ENCODE measurements at regions not wholly inside any gene's neighbourhood (a gene's known extent, or its start where the extent isn't known, plus 50 kb on each side); places are given as distances from the start of the nearest gene placed in this dataset.
A peak's percentile ranks its signal among the peaks of the same experiment; 100 is the strongest.

DNA sequence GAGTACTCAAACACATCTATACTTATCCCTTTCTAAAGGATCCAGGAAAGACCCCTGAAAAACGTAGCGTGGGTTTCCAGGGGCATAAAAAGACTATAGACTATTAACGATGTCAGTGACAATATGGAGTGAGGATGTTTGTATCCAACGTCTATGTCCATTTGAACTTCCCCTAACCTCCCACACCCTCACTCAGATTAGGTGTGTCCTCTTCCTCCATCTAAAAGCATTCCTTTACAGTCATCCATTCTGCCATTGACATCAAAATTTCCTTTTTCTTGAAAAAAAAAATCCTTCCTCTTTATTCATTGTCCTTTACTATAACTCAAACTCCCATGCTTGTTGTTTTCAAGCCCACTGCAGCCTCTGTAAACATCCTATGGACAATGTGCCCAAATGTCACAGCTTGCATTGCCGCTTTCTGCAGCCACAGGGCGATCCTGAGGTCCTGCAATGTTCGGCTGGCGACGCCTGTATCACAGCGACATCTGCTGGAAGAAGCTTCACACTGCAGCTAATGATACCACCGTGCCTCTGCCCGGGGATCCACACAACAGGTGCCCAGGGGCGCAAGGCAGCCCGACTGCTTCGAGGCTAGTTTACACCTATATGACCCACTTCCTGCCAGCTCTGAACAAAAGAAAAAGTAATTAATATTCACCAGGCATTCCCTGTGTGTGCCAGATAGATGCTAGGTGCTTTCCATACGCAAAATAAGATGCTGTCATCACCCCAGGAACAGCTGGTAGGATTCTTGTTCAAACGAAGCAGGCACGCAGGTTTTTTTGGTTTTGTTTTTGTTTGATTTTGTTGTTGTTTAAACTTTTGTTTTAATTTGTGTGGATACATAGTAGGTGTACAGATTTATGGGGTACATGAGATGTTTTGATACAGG is 267.9 kb upstream of the GHITM start:
- DNase-seq (ENCODE audit: low spot score), result peak; percentile 84

DNA sequence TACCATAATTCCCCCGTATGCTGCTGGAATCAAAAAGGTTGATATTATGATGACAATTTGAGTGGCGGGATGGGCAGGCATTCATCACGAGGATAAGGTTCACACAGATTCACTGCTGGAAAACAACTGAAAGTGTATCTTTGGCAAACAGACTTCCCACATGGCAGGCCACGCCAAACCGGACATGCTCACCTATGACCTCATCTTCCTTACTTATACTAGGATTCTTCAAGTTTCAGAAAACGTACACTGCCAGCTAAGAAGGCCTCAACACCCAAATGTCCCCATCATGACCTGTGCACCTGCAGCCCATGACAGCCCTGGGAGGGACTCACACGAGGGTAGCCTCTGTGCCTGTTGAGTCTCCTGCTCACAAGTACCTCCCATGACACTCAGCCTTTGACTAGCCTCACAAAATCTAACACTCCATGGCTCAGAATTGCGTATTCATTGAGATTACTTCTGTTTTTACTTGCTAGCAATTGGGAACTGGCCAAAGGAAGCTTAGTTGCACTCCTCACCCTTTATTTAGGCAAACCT is 259.0 kb upstream of the GHITM start:
- DNase-seq (ENCODE audit: low spot score), result no peak

DNA sequence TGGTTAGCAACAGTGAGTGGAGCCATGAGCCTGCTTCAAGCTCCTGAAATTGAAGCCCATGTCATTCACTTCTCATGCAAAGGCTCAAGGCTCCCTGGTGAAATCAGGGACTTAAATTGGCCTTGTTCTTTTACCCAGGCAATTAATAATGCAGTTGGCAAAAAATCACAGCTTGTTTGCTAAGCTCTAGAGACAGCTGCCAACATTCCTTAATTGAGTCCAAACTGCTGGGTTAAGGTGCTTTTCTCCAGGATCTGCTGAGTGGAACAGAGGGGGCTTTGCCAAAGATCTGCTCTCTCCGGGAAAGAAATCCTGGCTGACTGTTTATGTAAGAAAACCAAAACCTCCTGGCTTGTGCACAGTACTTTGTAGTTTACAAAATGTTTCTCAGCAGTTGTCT is 257.6 kb upstream of the GHITM start:
- DNase-seq (ENCODE audit: low spot score), result no peak

DNA sequence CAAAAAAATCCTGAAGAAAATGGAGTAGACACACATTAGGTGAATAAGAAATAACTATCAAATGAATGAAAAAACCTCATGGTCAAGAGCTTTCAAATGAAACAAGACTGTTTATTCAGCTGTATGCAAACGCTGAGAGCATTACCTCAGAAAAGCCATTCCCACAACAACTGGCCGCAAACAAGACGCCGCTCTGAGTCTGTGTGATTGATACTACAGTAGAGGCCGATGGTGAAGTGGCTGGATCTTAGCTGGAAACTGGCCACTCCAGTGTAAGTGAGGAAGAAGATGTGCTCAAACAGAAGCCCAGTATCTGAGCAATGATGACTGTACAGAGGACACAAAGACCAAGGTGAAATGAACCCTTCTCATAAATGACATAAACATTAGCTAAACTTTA is 252.4 kb upstream of the GHITM start:
- DNase-seq (ENCODE audit: low spot score), result no peak

DNA sequence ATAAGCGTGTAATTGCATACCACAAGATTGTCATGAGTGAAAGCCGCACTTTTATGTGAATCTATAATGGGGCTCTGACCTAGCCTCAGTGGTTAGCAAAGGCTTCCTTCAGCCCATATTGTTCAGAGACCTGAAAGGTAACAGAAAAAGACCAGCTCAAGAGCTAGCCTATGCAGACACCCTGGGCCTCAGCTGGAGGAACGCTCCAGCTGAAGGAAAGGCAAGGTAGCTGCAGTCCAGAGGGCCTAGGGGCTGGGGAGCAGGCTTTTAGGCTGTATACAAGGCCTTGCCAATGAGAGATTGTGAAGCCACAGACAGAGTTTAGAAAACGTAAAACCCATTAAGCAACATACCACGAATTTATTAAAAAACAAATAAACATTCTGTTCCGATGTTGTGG is 246.6 kb upstream of the GHITM start:
- DNase-seq (ENCODE audit: low spot score), result no peak

DNA sequence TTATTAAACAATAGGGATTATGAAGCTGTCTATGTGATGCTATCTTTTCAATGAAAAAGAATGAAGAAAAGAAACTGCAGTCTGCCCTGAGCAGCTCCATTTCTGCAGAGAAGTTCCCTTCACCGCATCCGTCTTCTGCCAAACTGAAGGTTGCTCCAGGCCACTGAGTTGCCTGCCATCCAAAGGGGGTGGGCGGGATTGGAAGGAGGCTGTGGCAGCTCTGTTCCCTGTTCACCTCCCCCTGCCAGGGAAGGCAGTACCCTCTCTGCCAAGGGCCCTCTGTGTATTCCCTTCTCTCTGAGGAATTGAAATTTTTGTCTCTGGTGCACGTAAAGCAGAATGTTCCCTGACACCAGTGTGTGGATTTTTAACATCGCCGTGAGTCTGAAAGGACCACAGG is 243.1 kb upstream of the GHITM start:
- DNase-seq (ENCODE audit: low spot score), result no peak

GRCh38 chr10:83897626-83898025 is 241.7 kb upstream of the GHITM start:
- no peak for DNase-seq (ENCODE audit: low spot score)

DNA sequence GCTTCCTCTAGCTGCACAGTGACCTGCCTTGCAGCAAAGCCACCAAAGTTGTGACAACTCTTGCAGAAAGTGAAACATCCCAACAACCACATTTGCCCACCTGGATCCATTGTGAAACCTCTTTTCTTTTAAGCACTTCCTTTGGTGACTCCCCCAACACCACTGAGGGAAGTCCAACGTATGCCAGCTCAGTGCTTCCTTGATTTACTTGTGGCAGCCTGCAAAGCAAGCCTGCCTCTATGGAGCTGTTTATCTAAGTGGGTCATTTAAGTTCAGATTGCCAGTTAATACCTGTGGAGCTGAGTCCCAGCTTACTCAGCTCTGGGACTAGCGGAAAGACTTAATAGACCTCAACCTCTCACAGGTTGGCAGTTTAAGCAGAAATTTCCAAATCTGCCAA is 230.8 kb upstream of the GHITM start:
- DNase-seq (ENCODE audit: low spot score), result no peak

DNA sequence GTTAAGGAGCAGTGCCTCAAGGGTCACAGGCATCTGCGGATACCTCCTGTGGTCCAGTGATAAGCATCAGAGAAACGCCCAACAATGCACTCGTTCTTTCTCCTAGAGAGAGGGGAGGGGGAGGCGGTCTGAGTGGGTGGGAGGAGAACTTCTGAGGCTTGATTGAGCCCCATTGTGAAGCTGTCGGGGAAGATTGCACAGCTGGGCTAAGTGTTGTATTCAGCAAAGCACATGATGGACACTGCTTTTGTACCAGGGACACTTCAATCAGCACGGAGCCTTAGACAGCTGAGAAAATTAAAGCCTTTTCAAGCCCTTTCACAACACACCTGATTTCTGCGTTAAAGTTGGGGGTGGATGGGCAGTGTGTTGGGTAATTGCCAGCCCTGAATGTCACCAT is 230.3 kb upstream of the GHITM start:
- peak; percentile 76 for DNase-seq (ENCODE audit: low spot score)

- DNase-seq (ENCODE audit: low spot score), result no peak
Observed at GRCh38 chr10:83915801-83916200, 223.5 kb upstream of the GHITM start.

DNA sequence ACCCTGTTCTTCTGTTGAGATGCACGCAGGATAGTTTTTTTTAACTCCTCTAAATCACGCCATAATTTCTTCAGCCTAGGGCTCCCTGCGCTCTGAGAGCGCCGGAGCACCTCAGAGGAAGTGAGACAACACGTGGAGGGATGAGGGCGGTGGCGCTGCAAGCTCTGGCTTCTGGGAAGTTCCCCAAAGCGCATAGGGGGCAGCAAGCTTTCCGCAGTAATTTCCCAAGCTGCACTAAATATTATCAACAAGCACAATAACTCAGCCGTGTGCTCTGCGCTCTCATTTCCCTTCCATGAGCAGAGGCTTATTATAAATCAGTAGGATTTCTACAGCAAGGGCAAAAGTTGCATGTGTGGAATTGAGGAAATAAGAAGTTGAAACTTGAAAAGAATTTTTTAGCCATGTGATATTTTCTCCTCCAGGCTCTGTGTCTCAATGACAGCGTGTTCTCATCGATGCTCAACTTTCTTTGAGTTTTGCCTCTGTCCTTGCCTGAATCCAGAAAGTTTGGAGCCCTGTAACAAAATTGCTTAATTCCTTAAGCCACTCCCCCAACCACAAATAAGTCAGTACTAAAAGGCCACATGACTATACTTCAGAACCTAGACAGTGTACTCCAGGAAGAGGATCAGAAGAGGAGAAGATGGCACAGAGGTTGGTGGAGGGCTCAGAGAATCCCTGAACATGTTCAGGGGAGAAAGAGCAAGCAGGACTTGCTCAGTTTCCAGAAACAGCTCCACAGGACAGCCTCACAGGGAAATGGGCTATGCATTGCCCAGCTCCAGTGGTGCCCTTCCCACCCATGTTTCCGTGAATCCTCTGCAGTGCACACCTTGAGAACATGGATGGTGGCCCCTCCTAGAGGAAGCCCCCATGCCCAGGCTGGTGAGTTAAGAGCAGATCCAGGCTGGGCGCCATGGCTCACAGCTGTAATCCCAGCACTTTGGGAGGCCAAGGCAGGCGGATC is 221.5 kb upstream of the GHITM start:
- no peak for DNase-seq (ENCODE audit: low spot score)

DNA sequence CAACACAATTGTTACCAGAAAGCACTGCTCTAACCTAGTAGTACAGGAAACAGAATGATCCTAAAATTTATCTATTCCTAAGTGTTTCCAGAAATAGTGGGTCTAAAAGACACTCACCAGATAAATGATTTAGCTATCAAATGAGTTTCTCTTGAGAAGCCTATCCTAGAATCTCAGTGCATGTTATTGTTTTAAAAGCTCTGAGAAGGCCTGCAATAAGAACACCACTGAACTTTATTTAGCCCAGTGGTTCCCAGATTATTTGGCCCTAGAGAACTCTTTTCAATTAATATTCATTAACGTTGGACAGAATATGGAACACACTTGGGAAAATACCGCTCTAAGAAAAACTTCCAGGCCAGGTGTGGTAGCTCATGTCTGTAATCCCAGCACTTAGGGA is 220.1 kb upstream of the GHITM start:
- no peak for DNase-seq (ENCODE audit: low spot score)

- no peak for DNase-seq (ENCODE audit: low spot score)
Observed at GRCh38 chr10:83921984-83922860, 217.1 kb upstream of the GHITM start.

DNA sequence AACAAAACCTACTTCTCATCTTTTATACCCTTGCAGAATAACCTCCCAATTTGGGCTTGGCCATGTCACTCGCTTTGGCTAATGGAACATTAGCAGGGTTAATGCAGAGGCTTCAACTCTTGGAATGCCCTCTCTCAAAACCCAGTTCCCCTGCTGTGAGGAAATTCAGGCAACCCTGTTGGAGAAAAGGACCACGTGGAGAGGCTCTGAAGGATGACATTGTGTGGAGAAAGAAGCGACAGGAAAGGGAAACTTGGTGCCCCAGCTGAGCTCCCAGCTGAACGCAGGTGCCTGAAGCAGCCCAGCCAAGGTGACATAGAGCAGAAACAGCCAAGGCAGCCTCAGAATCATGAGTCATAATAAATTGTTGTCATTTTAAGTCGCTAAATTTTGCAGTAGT is 214.2 kb upstream of the GHITM start:
- no peak for DNase-seq (ENCODE audit: low spot score)

DNA sequence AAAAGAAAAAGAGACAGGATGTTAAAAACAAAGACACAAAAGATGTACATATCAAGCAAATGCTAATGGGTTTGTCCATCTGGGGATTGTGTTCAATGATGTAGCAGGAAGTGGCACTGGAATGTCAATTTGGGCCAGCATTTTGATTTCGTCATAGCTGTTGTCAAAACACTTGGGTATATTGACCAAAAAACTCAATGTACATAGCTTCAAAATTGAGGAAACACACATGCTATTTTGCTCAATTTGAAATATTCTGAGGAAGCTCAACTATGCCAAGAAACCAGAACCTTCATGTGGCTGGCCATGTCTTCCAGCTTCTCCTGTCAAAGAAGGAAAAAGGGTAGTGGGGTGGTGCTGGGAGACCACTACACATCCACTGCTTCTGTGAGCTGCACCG is 212.7 kb upstream of the GHITM start:
- DNase-seq (ENCODE audit: low spot score), result no peak

- DNase-seq (ENCODE audit: low spot score), result no peak
Observed at GRCh38 chr10:83927166-83927565, 212.1 kb upstream of the GHITM start.

GRCh38 chr10:83929399-83929798 is 209.9 kb upstream of the GHITM start:
- no peak for DNase-seq (ENCODE audit: low spot score)

DNA sequence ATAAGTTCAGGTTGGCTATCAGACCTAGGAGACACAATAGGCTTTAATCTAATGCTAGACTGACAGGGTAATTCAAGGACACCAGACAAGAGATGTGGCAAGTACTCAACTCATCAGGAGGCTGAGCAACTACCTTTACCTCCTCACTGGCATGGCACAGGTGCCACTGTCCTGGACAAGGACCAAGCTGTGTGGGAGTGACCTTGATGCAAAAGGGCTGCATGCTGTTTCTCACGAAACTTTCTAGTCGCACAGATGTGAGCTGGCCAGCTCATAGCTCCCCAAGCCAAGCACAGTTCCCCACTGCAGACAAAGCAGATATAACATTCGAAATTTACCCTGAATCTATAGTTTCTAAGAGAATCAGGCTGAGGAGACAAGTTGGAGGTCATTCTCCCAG is 207.6 kb upstream of the GHITM start:
- DNase-seq (ENCODE audit: low spot score), result no peak

- DNase-seq (ENCODE audit: low spot score), result no peak
Observed at GRCh38 chr10:83932245-83932644, 207.1 kb upstream of the GHITM start.

- DNase-seq (ENCODE audit: low spot score), result no peak
Observed at GRCh38 chr10:83934062-83934461, 205.2 kb upstream of the GHITM start.

GRCh38 chr10:83934641-83935338 is 204.5 kb upstream of the GHITM start:
- DNase-seq (ENCODE audit: low spot score), result no peak
